Limb (tissue), 2 donors: ENCODE measurements at regions not wholly inside any gene's neighbourhood (a gene's known extent, or its start where the extent isn't known, plus 50 kb on each side); places are given as distances from the start of the nearest gene placed in this dataset.
A peak's percentile ranks its signal among the peaks of the same experiment; 100 is the strongest.
"Not testable (repeated sequence)": the region's sequence is repeated elsewhere in the genome, so short reads cannot be mapped to it uniquely, and the experiment has no call there.

Experiments
- DNase-seq, 2 donors: peaks; one replicate each; pipeline ENCODE4 v3.0.0-alpha.2; 2016; ENCODE audit errors: extremely low spot score in 2 of 2

DNA sequence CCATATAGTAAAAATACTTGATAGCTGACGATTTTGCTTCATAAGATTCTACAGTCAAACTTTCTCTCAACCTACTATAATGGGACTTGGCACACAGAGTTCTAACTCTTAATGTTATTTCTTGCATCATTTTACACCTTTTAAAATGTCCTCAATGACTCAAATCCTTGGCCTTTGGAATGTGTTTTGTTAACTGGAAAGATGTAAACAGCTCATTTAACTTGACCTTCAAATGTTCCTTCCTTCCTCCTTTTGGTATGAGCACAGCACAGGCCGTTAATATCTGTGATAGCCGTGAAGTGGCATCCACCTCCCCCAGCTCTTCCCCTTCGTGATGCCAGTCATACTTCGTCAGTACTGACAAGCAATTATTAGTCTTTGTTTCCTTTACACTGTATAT, 972.0 kb upstream of the CITED2 start:
- no peak for DNase-seq

DNA sequence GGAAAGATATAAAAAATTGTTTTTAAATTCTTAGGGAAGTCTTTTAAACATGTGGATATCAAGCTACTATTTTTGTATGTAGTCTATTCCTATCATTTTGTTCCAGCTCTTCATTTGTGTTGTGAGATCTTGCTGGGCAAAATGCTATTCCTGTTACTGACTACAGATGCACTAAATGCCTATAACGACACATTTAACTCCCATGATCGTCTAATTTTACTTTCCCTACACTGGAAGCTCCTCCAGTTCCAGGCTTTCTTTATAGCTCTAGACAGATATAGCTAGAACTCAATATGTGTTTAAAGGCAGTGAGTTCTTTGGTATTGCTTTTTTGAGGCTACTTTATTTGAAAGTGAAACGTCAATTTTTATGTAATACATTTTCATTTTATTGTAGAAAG, 971.5 kb upstream of the CITED2 start:
- DNase-seq = no peak

DNA sequence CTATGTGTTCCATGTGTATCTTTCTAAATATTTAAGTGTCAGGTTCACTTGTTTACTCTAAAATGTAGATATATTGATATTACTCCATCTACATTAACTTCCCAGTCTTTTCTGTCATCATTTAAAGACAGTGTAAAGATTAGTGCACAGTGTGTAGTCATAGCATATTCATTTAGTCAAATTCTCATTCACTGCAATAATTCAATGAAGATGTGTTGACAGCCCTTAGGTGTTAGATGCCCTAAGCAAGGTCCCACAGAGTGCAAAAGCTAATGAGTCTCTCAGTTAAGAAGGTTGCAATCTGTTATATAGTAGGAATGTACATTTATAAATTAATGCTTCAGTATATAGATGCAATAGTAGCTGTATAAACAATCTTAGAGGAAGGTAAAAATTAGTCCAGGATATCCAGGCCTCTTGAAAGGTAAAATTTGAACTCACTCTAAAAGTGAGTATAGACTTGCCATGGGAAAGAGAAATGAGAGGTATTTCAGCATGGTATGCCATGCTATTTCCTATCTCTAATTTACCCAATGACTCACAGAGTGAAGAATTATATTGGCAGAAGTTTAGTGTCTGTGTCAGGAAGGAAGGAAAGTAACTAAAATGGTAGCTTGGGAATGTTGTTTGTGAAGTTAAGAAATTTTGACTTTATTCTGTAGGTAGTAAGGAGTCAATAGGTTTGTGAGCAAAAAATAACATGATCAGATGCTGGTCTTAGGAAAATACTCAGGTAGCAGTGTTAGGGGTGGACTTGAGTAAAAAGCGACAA, 969.9 kb upstream of the CITED2 start:
- no peak for DNase-seq

DNA sequence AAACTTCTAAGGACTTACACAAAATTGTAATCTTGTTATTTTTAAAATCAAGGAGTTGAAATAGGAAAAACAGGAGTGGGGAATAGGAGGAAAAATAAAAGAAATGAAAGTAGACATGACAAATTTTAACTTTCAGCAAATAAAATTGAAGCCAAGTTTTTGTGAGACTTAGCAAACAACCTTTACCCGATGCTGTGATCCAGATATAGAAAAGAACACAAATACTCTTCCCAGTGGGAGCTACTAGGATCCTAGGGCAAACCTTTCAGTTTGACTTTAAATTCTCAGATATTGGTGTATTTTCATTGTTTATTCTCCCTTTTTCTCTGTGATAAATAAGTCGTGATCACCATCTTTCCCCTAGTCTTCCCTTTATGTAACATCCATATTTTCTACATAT, 968.7 kb upstream of the CITED2 start:
- DNase-seq = no peak

DNA sequence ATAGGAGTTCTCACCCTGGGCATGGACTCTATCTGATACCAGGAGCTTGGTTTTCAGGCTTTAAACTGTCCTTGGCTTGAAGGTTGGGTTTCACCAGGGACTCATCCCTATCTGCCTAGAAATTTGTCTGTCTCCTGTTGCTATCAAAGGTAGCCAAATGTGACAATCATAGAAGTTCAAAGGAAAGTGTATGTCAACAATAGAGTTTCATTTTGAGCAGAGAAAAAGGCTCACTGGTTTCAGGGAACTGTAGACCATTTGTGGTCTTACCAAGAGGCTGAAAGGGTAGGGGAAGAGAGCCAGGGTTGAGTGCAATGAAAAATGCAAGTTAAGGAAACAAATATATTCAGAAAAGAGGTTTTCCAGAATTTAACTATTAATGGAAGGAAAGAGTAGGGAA, 966.8 kb upstream of the CITED2 start:
- DNase-seq = no peak

DNA sequence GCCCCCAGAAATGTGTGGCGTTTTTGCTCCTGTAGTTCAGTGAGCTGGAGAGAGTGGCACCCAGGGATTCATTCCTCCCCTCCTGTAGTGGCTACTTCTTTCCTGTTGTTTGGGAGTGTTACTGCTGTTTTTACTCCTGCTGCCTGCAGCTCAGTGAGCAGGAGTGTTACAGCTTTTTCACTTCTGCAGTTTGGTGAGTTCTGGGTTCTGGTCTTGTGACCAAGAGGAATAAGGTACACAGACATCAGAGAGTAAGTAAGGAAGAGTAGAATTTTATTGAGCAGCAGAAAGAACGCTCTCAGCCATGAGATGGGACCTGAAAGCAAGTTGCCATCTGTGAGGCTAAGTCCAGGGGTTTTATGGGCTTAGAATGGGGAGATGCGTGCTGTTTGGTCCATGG, 966.3 kb upstream of the CITED2 start:
- DNase-seq = no peak

DNA sequence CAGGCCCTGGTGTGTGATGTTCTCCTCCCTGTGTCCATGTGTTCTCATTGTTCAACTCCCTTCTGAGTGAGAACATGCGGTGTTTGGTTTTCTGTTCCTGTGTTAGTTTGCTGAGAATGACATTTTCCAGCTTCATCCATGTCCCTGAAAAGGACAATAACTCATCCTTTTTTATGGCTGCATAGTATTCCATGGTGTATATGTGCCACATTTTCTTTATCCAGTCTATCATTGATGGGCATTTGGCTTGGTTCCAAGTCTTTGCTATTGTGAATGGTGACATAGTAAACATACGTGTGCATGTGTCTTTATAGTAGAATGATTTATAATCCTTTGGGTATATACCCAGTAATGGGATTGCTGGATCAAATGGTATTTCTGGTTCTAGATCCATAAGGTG, 964.6 kb upstream of the CITED2 start:
- not testable (repeated sequence) for DNase-seq

DNA sequence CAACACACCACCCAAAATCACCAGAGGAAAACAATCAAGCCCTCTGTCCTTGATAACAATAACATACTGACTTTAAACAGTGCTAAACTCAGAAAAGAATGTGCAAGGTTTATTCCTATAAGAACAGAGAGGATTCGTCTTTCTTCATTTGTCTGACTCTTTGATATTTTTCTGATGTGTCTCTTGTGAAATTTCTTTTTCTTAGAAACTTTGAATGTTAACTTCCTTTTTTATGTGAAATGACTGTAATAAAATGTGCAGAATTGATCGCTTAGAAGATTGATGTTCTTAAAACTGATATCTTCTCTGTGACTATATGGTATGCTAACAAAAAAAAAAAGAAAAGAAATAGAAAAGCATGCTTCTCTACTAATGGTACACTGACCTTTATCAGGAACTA, 947.4 kb upstream of the CITED2 start:
- DNase-seq = no peak

DNA sequence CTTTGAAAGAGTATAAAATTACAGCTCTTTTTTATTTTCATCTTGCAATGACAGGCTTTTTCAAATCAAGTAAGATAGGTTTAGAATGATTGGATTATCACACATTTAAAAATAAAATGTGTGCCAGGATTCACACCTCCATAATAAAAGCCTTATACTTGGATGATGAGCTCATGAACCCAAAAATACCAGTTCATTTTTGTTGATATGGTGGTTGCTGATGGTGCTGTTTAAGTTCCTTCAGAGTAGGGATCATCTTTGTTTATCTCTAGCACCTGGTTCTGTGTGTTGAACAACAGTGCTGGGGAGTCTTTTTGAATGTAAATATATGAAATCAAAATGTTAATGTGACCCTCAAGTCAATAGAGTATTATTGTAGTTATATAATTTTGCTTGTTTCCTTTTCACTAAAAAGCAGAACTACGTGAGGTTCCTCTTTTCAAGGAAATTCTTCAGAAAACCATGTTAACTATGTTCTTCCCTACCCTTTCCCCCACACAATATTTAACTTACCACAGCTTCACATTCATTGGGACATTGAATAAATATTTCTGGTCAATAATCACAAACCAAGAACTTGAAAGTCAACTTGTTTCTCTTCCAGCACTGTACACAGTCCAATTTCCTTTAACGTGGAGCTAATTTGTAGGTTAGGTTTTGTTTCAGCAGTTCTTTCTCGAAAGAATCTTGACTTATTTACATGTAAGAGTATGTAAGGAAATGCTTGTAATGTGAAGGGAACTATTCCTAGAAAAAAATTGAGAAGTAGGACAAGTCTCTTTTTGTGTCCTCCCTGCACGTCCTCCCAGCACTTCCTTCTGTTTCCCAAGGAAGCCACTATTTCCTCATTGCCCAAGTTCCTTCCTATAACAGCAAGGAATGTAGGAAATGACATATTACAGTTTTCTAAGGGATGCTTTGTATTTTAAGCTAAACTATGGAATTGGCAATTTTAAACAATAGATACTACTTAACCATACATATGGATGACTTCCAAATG, 945.9 kb upstream of the CITED2 start:
- DNase-seq = peak in 1 of 2 donors; percentile 2

DNA sequence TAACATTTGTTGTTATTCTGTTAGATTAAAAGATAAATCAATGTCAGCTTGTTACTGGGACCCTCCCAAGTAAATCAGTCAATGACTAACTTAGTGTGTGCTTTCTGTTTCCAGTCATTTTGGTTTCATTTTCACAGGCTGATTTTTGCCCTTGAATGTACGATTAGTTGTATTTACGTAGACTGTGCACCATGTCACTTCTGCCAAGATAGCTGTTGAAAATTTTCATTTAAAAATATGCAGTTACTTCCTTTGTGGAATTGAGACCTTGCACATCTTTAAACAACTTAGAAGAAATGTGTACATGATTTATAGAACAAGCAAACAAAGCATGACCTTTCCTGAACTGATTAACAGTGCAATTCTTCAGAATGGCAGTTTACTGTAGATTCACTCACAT, 944.8 kb upstream of the CITED2 start:
- DNase-seq = no peak

DNA sequence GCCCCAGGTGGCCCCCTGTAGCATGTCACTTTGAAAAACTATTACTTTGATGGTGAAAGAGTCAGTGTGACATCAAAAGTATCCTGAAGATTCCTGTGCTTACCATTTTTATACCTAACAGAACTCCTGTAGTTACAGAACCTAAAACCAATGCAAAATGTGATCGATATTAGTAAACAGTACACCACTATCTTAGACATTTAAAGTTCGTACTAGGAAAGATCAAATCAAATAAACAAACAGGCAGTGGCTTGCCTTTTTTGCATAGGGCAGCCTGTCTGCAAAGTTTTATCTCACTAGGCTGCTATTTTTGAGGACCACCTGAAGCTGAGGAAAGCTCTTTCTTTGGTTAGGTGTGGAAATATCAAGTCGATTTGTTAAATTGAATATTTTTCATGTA, 944.0 kb upstream of the CITED2 start:
- no peak for DNase-seq

DNA sequence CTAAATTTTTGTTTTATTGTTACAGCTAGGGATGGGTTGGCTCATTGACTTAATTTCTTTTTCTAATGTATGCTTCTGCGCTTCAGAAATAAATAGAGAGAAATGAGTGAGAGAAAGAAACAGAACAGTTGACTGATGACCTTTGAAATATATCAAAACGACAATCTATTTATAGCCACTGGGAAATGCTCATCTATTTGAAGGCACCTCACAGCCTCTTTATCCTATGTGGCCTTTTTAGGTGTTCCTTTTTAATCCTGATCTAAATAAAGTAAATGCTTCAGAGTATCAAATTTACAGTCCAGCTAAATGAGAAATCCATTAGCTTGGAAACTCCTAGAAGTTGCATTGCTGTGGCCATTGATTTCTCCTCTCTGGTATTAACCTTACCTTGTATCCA, 943.5 kb upstream of the CITED2 start:
- DNase-seq = no peak

DNA sequence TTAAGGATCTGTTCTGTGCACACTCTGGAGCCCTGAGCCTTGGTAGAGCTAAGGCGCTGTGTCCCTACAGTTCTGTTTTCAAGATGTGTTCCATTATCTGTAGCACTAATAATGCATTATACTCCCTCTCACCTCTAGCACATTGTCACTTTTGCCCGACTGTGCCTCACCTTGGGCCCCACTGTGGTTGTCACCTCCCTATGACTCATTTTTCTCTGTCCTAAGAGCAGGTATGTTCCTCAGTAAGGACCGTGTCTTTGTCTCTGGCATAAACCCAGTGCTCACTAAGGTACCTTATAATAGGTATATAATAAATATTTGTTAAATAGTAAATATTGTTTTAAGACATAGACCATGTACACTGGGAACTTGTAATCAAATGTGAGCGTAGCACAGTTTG, 942.5 kb upstream of the CITED2 start:
- no peak for DNase-seq

DNA sequence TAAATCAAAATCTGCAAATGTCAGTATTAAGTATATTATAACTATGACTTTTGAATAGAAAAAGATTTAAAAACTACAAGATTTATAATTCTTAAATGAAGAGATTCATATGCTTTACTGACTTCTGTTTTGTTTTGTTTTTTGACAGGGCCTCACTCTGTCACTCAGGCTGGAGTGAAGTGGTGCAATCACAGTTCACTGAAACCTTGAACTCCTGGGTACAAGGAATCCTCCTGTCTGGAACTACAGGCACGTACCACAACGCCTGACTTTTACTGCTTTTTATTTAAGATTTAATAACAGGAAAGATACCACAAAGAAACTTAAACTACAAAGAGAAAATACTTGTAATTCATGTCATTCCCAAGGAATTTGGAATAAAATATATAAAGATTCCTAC, 940.2 kb upstream of the CITED2 start:
- no peak for DNase-seq

DNA sequence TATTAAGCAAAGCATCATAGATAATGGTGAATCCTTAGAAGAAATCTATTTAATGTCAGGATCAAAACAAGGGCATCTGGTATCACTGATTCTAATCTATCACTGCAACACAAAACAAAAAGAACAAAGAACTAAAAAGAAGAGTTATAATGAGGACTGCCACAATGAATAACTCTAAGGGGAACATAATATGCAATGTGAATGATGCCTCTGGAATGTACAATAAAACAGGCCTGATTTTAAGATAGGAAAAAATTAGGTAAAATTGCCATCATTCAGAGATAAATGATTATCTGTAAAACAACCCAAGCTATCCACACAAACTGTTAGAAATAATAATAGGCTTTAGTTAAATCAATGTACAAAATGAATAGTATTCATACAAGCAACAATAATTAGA, 936.7 kb upstream of the CITED2 start:
- no peak for DNase-seq

DNA sequence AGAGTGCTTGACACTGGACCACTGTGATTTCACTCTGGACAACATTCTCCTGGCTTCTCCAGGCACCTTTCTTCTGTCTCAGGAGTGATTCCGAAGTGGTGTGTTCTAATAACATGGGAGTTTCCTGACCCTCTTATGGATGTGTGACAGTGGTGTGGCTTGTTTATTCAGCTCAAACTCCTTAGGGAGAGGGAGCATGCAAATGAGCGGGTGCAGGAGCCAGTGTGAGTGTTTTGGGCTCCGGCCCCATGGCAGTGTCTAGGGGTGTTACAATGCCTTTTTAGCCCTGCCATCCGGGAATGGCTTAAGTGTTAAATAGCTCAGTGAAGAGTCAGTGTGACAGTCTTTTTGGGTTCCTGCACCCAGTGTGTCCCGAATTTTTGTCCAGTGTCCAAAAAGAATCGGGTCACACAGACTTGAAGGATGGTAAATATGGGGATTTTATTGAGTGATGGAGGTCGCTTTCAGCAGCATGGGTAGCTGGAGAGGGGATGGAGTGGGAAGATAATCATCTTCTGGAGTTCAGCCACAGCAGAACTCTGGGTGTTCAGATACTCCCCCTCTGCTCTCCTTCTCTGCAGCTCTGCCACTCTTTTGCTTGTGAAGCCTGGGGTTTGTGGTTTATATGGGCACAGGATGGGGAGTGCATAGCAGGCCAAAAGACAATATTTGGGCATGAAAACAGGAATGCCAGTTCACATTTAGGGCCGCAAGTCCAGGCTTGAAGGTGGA, 928.9 kb upstream of the CITED2 start:
- DNase-seq = no peak

DNA sequence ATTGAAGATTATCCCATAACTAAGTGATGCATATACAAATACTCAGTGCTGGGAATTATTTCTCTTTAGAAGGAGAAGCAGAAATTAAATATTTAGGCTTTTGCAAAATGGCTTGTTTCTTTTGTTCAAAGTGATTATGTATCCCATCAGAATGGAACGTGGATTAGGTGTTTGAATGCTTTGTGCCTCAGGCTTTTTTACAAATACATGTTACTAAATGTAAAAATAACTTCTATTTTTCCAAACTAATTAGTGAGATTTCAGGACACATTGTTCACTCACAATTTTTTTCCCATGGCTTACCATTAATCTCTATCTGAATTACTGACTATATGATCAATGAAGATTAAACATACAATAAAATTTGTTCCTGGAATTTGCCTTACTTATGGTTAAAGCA, 925.9 kb upstream of the CITED2 start:
- DNase-seq = no peak

DNA sequence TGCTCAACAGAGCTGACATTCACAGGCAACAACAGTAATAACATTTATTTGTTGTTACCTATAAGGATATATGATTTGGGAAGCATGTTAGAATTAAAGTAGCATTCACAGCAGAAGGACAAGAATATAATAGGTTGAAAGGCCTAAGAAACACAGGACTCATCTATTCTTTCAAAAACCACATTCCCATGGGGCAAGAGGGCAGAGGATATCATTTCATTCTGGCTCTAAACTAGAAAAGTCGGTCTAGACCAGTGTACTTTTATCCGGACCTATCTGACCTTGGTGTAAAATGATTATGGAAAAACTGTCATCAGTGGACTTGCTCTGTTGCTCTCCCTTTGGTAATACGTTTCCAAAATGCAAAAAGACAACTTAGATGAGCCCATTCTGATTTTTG, 914.7 kb upstream of the CITED2 start:
- DNase-seq = no peak

DNA sequence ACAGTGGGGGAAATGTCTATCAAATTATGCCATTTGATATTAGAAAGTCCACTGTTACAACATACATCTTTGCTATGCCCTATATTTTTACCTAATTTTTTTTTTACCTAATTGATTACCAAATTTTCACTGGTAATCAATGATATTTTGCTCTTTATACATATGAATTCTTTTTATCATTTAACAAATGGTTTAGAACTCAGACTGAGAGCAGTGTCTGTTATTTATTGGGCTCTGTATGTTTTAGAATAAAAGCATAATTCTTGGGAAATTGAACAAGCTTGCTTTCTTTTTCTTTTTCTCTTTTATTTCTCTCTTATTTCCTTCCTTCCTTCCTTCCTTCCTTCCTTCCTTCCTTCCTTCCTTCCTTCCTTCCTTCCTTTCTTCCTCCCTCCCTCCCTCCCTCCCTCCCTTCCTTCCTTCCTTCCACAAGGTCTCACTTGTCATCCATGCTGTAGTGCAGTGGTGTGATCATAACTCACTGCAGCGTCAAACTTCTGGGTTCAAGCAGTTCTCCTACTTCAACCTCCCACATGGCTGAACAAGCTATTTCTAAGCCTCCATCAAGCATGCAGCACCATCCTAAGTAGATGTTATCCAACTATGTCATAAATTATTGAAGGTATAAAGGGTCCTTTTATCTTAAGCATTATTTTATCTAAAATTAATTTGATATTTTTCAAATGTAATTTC, 911.7 kb upstream of the CITED2 start:
- no peak for DNase-seq

DNA sequence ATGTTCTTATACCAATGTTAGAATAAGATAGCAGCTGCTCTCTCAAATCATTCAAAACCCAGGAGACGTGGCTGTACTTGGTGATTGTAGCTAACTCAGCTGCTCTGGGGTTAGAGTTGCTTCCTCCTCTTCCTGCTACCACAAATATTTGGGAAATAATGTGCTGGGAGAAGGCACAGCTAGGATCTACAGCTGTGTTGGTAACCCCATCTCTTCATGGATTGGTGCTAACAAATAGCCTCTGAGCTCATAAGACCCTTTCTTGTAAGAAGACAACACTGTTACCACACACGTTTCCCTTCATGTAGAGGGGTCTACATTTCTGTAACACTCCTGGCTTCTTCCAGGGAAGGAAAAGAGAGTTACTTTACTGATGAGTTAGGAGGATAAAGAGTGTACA, 911.0 kb upstream of the CITED2 start:
- DNase-seq = peak in 1 of 2 donors; percentile 33

DNA sequence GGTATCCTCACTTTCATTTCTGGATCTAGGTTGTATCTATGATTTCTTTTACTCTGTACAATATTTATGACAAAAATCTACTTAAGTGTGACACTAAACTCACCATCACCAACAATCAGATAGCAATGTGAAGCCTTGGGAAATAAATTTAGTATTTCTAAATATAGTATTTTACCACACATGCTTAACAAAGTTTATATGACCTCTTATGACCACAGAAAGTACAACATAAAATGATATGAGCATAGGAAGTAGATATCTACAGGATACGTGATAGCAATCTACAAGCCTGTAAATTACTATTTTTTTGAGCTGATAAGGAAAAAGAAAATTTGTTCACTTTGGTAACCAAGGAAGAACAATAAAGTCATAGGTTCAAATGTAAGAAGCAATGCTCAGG, 910.4 kb upstream of the CITED2 start:
- no peak for DNase-seq
